Hematopoietic multipotent progenitor cell treated with erythropoietin and hydrocortisone succinate and interleukin-3 and kit ligand, for 8 days (in vitro differentiated cells): ENCODE measurements at regions not wholly inside any gene's neighbourhood (a gene's known extent, or its start where the extent isn't known, plus 50 kb on each side); places are given as distances from the start of the nearest gene placed in this dataset.
"Not testable (repeated sequence)": the region's sequence is repeated elsewhere in the genome, so short reads cannot be mapped to it uniquely, and the experiment has no call there.

Experiments
- DNase-seq: peaks from one replicate; pipeline ENCODE4 v3.0.0-alpha.2; 2015

GRCh38 chr14:49364752-49365117 lies 221.4 kb downstream of the RPS29 start:
- DNase-seq, result no peak

GRCh38 chr14:49363821-49364751 lies 222.1 kb downstream of the RPS29 start:
- DNase-seq, result no peak

GRCh38 chr14:49362916-49363315 lies 223.3 kb downstream of the RPS29 start:
- DNase-seq, result no peak

- DNase-seq, result no peak
These were observed 247.1 kb downstream of the RPS29 start for GRCh38 chr14:49339130-49339529.

- no peak for DNase-seq
These were observed 266.4 kb downstream of the RPS29 start for GRCh38 chr14:49319810-49320209.

- no peak for DNase-seq
These were observed 270.6 kb downstream of the RPS29 start for GRCh38 chr14:49315570-49315969.

GRCh38 chr14:49314737-49315136 lies 271.4 kb downstream of the RPS29 start:
- DNase-seq, result no peak

- DNase-seq, result no peak
These were observed 273.1 kb downstream of the RPS29 start for GRCh38 chr14:49313108-49313507.

GRCh38 chr14:49310298-49310697 lies 275.9 kb downstream of the RPS29 start:
- no peak for DNase-seq

- DNase-seq, result peak; percentile 36
These were observed 279.9 kb downstream of the RPS29 start for GRCh38 chr14:49306152-49306751.

GRCh38 chr14:49303946-49304516 lies 282.1 kb downstream of the RPS29 start:
- DNase-seq, result peak; percentile 18

- no peak for DNase-seq
These were observed 289.1 kb downstream of the RPS29 start for GRCh38 chr14:49297102-49297501.

GRCh38 chr14:49294621-49295148 lies 291.5 kb downstream of the RPS29 start:
- DNase-seq, result no peak

GRCh38 chr14:49287004-49287403 lies 299.2 kb downstream of the RPS29 start:
- DNase-seq, result no peak

GRCh38 chr14:49286257-49286983 lies 299.8 kb downstream of the RPS29 start:
- no peak for DNase-seq

GRCh38 chr14:49280566-49280965 lies 305.6 kb downstream of the RPS29 start:
- no peak for DNase-seq

- no peak for DNase-seq
These were observed 335.7 kb downstream of the RPS29 start for GRCh38 chr14:49250517-49250916.

GRCh38 chr14:49250109-49250508 lies 336.1 kb downstream of the RPS29 start:
- DNase-seq, result no peak

GRCh38 chr14:49249022-49249421 lies 337.2 kb downstream of the RPS29 start:
- no peak for DNase-seq

GRCh38 chr14:49243777-49244176 lies 342.4 kb downstream of the RPS29 start:
- DNase-seq, result not testable (repeated sequence)

- no peak for DNase-seq
These were observed 345.8 kb downstream of the RPS29 start for GRCh38 chr14:49240383-49240782.

- no peak for DNase-seq
These were observed 357.6 kb downstream of the RPS29 start for GRCh38 chr14:49228552-49228951.

GRCh38 chr14:49221316-49221715 lies 364.9 kb downstream of the RPS29 start:
- no peak for DNase-seq
